ENCODE measurements at regions not wholly inside any gene's neighbourhood (a gene's known extent, or its start where the extent isn't known, plus 50 kb on each side); places are given as distances from the start of the nearest gene placed in this dataset.

GRCh38 chr13:30108913-30109237 is 198.5 kb downstream of the KATNAL1 start:
- H3K36me3 ChIP-seq: no peaks in the 10 kb centered on the region
- no peak overlapping the region for H3K9ac ChIP-seq
- no peak overlapping the region for H3K4me2 ChIP-seq
- no peaks in the 10 kb centered on the region for H4K20me1 ChIP-seq
- no peak for TF ChIP-seq Cebpa-rat (IDR thresholded peaks at IDR 0.05)
- peaks cover 23% of the 10 kb centered on the region for H3K4me1 ChIP-seq
- H3K27me3 ChIP-seq: no peaks in the 10 kb centered on the region
- H3K4me3 ChIP-seq: no peak overlapping the region
- no peak overlapping the region for H3K27ac ChIP-seq
- H3K9me3 ChIP-seq: no peaks in the 10 kb centered on the region

- Histone ChIP-seq H3K36me3 (no peaks in the 10 kb centered on the region), H3K4me1 (peaks cover 26% of the 10 kb centered on the region), H3K27me3 (no peaks in the 10 kb centered on the region), H4K20me1 (no peaks in the 10 kb centered on the region), H3K4me3 (no peak overlapping the region), H3K27ac (no peak overlapping the region), H3K9ac (no peak overlapping the region), H3K4me2 (peak overlapping the region; percentile 21), H3K9me3 (no peaks in the 10 kb centered on the region)
- TF ChIP-seq Cebpa-rat (IDR thresholded peaks at IDR 0.05): no peak
These were observed 199.0 kb downstream of the KATNAL1 start for GRCh38 chr13:30108216-30108912.

GRCh38 chr13:30107521-30108136 is 199.7 kb downstream of the KATNAL1 start:
- no peaks in the 10 kb centered on the region for H4K20me1 ChIP-seq
- H3K27me3 ChIP-seq: no peaks in the 10 kb centered on the region
- H3K4me1 ChIP-seq: peaks cover 27% of the 10 kb centered on the region
- no peaks in the 10 kb centered on the region for H3K36me3 ChIP-seq
- H3K9ac ChIP-seq: no peak overlapping the region
- no peak for TF ChIP-seq Cebpa-rat (IDR thresholded peaks at IDR 0.05)
- no peaks in the 10 kb centered on the region for H3K9me3 ChIP-seq
- H3K27ac ChIP-seq: no peak overlapping the region
- H3K4me3 ChIP-seq: no peak overlapping the region
- H3K4me2 ChIP-seq: peak overlapping the region; percentile 21

DNA sequence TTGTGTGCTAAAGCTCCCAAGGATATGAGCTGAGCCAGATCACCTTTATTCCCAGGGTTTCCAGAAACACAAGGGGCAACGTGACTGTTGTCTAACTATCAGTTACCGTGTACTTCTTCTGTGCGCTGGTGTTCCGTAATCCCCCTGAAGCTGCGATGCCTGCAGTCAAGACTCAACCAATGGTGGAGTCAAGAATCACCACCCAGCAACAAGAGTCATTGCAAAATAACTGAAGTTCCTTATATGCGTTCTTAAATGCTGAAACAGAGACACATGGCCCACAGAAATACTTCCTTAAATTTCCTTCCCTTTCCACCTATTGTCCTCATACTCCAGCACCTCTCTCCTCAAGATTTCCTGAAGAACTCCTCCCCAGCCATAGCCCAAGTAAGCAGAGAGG is 200.2 kb downstream of the KATNAL1 start:
- H3K4me3 ChIP-seq: no peak overlapping the region
- no peaks in the 10 kb centered on the region for H3K9me3 ChIP-seq
- H3K4me2 ChIP-seq: no peak overlapping the region
- H4K20me1 ChIP-seq: no peaks in the 10 kb centered on the region
- H3K36me3 ChIP-seq: no peaks in the 10 kb centered on the region
- no peak for TF ChIP-seq Cebpa-rat (IDR thresholded peaks at IDR 0.05)
- no peak overlapping the region for H3K9ac ChIP-seq
- H3K27ac ChIP-seq: no peak overlapping the region
- no peaks in the 10 kb centered on the region for H3K27me3 ChIP-seq
- peaks cover 22% of the 10 kb centered on the region for H3K4me1 ChIP-seq

DNA sequence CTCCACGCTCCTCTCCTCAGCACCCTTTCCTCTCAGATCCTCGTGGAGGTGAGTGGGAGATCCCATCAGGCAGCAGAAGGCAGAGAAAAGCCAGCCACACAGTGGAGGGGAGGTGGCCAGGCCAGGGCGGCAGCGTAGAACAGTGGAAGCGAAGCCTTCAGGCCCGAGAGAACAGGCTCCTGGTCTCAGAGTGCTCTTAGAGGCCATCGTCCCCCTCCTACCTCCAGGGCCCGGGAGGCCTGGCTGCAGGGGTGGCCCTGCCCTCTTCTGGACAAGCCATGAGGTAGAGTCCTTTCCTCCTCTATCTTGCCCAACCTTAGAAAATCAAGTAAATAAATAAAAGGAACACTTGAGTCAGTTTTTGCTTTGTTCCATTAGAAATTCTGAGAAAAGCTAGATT is 202.0 kb downstream of the KATNAL1 start:
- H4K20me1 ChIP-seq: no peaks in the 10 kb centered on the region
- H3K9ac ChIP-seq: no peak overlapping the region
- no peak overlapping the region for H3K27ac ChIP-seq
- no peak overlapping the region for H3K4me3 ChIP-seq
- H3K36me3 ChIP-seq: no peaks in the 10 kb centered on the region
- no peak for TF ChIP-seq Cebpa-rat (IDR thresholded peaks at IDR 0.05)
- no peaks in the 10 kb centered on the region for H3K27me3 ChIP-seq
- peaks cover 22% of the 10 kb centered on the region for H3K4me1 ChIP-seq
- no peaks in the 10 kb centered on the region for H3K9me3 ChIP-seq
- no peak overlapping the region for H3K4me2 ChIP-seq

DNA sequence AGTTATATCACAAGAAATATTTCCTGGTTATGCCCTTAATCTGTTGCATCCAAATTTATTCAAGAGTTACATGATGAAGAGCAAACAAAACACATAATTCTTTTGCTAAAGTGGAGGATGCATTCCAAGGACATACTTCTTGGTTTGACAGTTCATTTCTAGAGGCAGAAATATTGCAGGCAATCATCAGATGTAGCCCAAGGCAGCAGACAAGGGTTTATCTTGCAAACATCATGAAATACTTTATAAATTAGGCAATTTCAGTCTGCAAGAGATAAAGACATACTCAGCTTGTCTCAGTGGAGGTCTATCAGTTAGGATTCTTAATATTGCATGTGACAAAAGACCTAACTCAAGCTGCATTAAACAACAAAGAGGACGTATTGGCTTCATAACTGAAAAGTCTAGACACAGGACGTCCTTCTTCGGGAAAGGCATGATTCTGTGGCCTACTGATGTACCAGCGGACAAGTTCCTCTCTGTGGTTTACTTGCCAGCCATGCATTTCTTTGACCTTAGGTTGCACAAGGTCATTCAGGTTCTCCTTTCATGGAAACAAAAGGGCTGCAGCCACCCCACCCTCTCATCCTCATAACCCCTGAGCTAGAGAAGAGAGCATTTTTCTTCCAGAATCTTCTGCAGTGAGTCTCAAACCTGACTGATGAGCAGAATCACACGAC is 204.1 kb downstream of the KATNAL1 start:
- no peaks in the 10 kb centered on the region for H3K36me3 ChIP-seq
- H3K4me3 ChIP-seq: no peak overlapping the region
- H3K4me1 ChIP-seq: peaks cover 15% of the 10 kb centered on the region
- H3K27ac ChIP-seq: no peak overlapping the region
- TF ChIP-seq Cebpa-rat (IDR thresholded peaks at IDR 0.05): no peak
- H3K4me2 ChIP-seq: no peak overlapping the region
- H3K9me3 ChIP-seq: no peaks in the 10 kb centered on the region
- H3K27me3 ChIP-seq: no peaks in the 10 kb centered on the region
- H4K20me1 ChIP-seq: no peaks in the 10 kb centered on the region
- H3K9ac ChIP-seq: no peak overlapping the region

GRCh38 chr13:30100226-30100625 is 207.1 kb downstream of the KATNAL1 start:
- no peak overlapping the region for H3K4me3 ChIP-seq
- H3K27me3 ChIP-seq: no peaks in the 10 kb centered on the region
- no peaks in the 10 kb centered on the region for H4K20me1 ChIP-seq
- no peak overlapping the region for H3K9ac ChIP-seq
- no peaks in the 10 kb centered on the region for H3K9me3 ChIP-seq
- H3K36me3 ChIP-seq: no peaks in the 10 kb centered on the region
- no peak for TF ChIP-seq Cebpa-rat (IDR thresholded peaks at IDR 0.05)
- no peak overlapping the region for H3K27ac ChIP-seq
- no peak overlapping the region for H3K4me2 ChIP-seq
- peaks cover 6% of the 10 kb centered on the region; the same call in 1 of the 2 replicates for H3K4me1 ChIP-seq

DNA sequence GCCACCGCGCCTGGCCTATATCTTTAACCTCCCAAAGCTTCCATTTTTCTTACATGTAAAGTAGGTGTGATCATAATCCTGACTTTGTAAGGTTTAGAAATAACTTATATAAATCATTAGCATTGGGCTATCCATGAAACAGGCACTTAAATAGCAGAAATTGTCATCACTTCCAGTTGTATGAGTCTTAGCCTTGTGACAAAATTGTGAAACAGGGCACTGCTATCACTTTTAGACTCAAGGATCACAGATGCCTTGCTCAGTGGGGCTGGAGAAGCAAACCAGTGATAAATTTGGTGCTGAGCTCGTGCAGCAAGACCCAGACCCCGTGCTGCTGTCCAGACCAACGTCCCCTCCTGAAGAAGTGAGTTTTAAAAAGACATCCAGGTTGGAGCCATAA is 209.7 kb downstream of the KATNAL1 start:
- no peak overlapping the region for H3K4me3 ChIP-seq
- no peaks in the 10 kb centered on the region for H3K27me3 ChIP-seq
- no peaks in the 10 kb centered on the region for H4K20me1 ChIP-seq
- no peak overlapping the region for H3K27ac ChIP-seq
- H3K36me3 ChIP-seq: no peaks in the 10 kb centered on the region
- no peak overlapping the region for H3K4me2 ChIP-seq
- no peak for TF ChIP-seq Cebpa-rat (IDR thresholded peaks at IDR 0.05)
- H3K9ac ChIP-seq: no peak overlapping the region
- H3K4me1 ChIP-seq: no peaks in the 10 kb centered on the region
- no peaks in the 10 kb centered on the region for H3K9me3 ChIP-seq

DNA sequence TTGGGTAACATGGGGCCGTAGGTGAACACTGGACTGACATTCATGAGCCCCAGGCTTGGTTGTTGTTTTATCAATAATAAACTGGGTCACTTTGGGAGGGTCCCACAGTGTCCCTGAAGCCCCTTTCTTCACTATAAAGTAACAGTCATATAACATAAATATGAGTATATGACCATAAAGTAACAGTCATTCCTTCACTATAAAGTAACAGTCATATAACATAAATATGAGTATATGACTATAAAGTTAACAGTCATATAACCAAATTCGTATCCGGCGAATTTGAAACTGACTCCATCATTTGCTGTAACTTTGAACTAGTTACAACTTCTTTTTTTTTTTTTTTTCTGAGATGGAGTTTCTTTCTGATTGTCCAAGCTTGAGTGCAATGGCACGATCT is 210.3 kb downstream of the KATNAL1 start:
- no peaks in the 10 kb centered on the region for H4K20me1 ChIP-seq

GRCh38 chr13:30094015-30094414 is 213.3 kb downstream of the KATNAL1 start:
- Histone ChIP-seq H3K36me3 (no peaks in the 10 kb centered on the region), H3K27ac (no peak overlapping the region), H4K20me1 (no peaks in the 10 kb centered on the region), H3K4me3 (no peak overlapping the region), H3K9ac (no peak overlapping the region), H3K27me3 (no peaks in the 10 kb centered on the region), H3K4me1 (no peaks in the 10 kb centered on the region), H3K9me3 (no peaks in the 10 kb centered on the region), H3K4me2 (no peak overlapping the region)
- TF ChIP-seq Cebpa-rat (IDR thresholded peaks at IDR 0.05): no peak

More for the DNA sequence above, 210.3 kb downstream of the KATNAL1 start:
- Histone ChIP-seq H3K27me3 (no peaks in the 10 kb centered on the region), H3K4me2 (no peak overlapping the region), H3K27ac (no peak overlapping the region), H3K36me3 (no peaks in the 10 kb centered on the region), H3K4me3 (no peak overlapping the region), H3K9ac (no peak overlapping the region), H3K9me3 (no peaks in the 10 kb centered on the region), H3K4me1 (no peaks in the 10 kb centered on the region)
- no peak for TF ChIP-seq Cebpa-rat (IDR thresholded peaks at IDR 0.05)
